GM21367 (cell line): ENCODE measurements at regions not wholly inside any gene's neighbourhood (a gene's known extent, or its start where the extent isn't known, plus 50 kb on each side); places are given as distances from the start of the nearest gene placed in this dataset.

Source experiments
- ATAC-seq: cut with Tn5 transposase; IDR thresholded peaks from one replicate; pipeline ENCODE4 v1.9.1; 2021; ENCODE audit not compliant: unreplicated experiment

GRCh38 chr5:54693936-54694657, 176.5 kb downstream of the SNX18 start:
- ATAC-seq, result no peak

- no peak for ATAC-seq
These were observed 175.1 kb downstream of the SNX18 start for GRCh38 chr5:54692631-54693030.

- no peak for ATAC-seq
These were observed 174.1 kb downstream of the SNX18 start for GRCh38 chr5:54691656-54692055.

GRCh38 chr5:54689411-54690251, 172.1 kb downstream of the SNX18 start:
- no peak for ATAC-seq

- ATAC-seq, result no peak
These were observed 163.4 kb downstream of the SNX18 start for GRCh38 chr5:54680998-54681397.

- no peak for ATAC-seq
These were observed 162.1 kb downstream of the SNX18 start for GRCh38 chr5:54679686-54680085.

GRCh38 chr5:54678737-54679136, 161.2 kb downstream of the SNX18 start:
- ATAC-seq, result no peak

- no peak for ATAC-seq
These were observed 159.2 kb downstream of the SNX18 start for GRCh38 chr5:54676481-54677340.

- ATAC-seq, result peak; percentile 56
These were observed 156.1 kb downstream of the SNX18 start for GRCh38 chr5:54673523-54674225.

GRCh38 chr5:54672871-54673270, 155.3 kb downstream of the SNX18 start:
- no peak for ATAC-seq

GRCh38 chr5:54671681-54672080, 154.1 kb downstream of the SNX18 start:
- no peak for ATAC-seq

- ATAC-seq, result no peak
These were observed 153.6 kb downstream of the SNX18 start for GRCh38 chr5:54671111-54671531.

GRCh38 chr5:54670281-54670680, 152.7 kb downstream of the SNX18 start:
- ATAC-seq, result no peak

- ATAC-seq, result no peak
These were observed 152.3 kb downstream of the SNX18 start for GRCh38 chr5:54669845-54670244.

- no peak for ATAC-seq
These were observed 151.7 kb downstream of the SNX18 start for GRCh38 chr5:54669285-54669684.

- ATAC-seq, result no peak
These were observed 150.5 kb downstream of the SNX18 start for GRCh38 chr5:54668096-54668495.

- ATAC-seq, result no peak
These were observed 149.6 kb downstream of the SNX18 start for GRCh38 chr5:54667136-54667535.

- ATAC-seq, result no peak
These were observed 146.3 kb downstream of the SNX18 start for GRCh38 chr5:54663866-54664265.

GRCh38 chr5:54661111-54661510, 143.6 kb downstream of the SNX18 start:
- ATAC-seq, result no peak

- no peak for ATAC-seq
These were observed 142.2 kb downstream of the SNX18 start for GRCh38 chr5:54659700-54660131.

GRCh38 chr5:54658010-54658409, 140.5 kb downstream of the SNX18 start:
- no peak for ATAC-seq
